ENCODE measurements at regions not wholly inside any gene's neighbourhood (a gene's known extent, or its start where the extent isn't known, plus 50 kb on each side); places are given as distances from the start of the nearest gene placed in this dataset.

- H3K4me1 Mint-ChIP-seq = no peaks in the 10 kb centered on the region
Measured at GRCh38 chr15:98152156-98152555, 191.7 kb downstream of the ARRDC4 start.

GRCh38 chr15:98154863-98155262 lies 194.4 kb downstream of the ARRDC4 start:
- Mint-ChIP-seq H3K4me3 (no peak overlapping the region), H3K27ac (ENCODE audit: low read depth) (no peak overlapping the region), H3K36me3 (ENCODE audit: insufficient read depth) (no peaks in the 10 kb centered on the region), H3K27me3 (no peaks in the 10 kb centered on the region), H3K4me1 (no peaks in the 10 kb centered on the region), H3K9me3 (peaks cover 19% of the 10 kb centered on the region)
- ATAC-seq (replicated peaks; ENCODE audit: extremely low read depth, poor library complexity, severe bottlenecking) (no peak), DNase-seq (ENCODE audit: low spot score in 2 of 2) (no peak)

More at GRCh38 chr15:98152156-98152555, 191.7 kb downstream of the ARRDC4 start:
- H3K9me3 Mint-ChIP-seq = peaks cover 19% of the 10 kb centered on the region
- no peaks in the 10 kb centered on the region for H3K36me3 Mint-ChIP-seq (ENCODE audit: insufficient read depth)
- ATAC-seq (replicated peaks; ENCODE audit: extremely low read depth, poor library complexity, severe bottlenecking) (no peak), DNase-seq (ENCODE audit: low spot score in 2 of 2) (no peak)
- no peak overlapping the region for H3K27ac Mint-ChIP-seq (ENCODE audit: low read depth)
- no peaks in the 10 kb centered on the region for H3K27me3 Mint-ChIP-seq
- no peak overlapping the region for H3K4me3 Mint-ChIP-seq

DNA sequence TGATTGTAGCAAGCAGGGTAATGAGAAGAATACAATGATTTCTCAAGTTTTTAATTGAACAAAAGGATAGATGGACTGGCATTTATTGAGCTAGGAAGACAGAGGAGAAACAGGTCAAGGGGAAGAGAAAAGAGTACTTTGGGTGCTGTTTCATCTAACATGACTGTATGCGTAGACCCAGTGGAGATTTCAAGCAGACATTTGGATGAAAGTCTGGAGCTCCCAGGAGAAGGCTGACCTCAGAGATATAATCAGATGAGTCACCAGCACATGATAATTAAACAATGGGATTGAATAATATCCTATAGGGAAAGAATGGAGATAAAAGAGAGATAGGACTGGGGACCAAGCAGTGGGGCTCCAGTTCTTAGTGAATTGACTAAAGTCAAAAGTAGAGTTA lies 194.9 kb downstream of the ARRDC4 start:
- DNase-seq (ENCODE audit: low spot score in 2 of 2) (no peak), ATAC-seq (replicated peaks; ENCODE audit: extremely low read depth, poor library complexity, severe bottlenecking) (no peak)
- no peak overlapping the region for H3K27ac Mint-ChIP-seq (ENCODE audit: low read depth)
- peaks cover 4% of the 10 kb centered on the region for H3K4me1 Mint-ChIP-seq
- no peaks in the 10 kb centered on the region for H3K27me3 Mint-ChIP-seq
- H3K9me3 Mint-ChIP-seq = peaks cover 19% of the 10 kb centered on the region
- no peak overlapping the region for H3K4me3 Mint-ChIP-seq
- H3K36me3 Mint-ChIP-seq (ENCODE audit: insufficient read depth) = no peaks in the 10 kb centered on the region

DNA sequence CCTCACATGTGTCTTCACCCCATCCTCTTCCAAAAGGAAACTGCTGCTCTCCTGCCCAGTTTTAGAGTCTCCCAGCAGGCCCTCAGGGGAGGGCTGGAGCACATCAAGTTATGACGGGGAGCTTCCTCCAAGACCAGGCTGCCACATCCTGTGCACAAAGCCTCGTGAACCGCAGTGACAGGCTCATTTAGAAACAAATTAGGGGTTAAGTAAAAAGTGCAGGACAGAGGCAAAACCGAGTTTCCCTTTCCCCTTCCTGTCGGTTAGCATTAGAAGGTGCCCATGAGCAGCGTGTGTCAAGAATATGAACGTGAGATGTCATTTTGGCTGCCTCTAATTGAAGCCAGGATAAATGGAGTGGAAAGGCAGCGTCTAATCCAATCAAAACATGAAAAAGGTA lies 199.7 kb downstream of the ARRDC4 start:
- Mint-ChIP-seq H3K4me1 (peaks cover 10% of the 10 kb centered on the region), H3K27me3 (no peaks in the 10 kb centered on the region), H3K4me3 (no peak overlapping the region), H3K27ac (ENCODE audit: low read depth) (no peak overlapping the region), H3K36me3 (ENCODE audit: insufficient read depth) (no peaks in the 10 kb centered on the region), H3K9me3 (peaks cover under 1% of the 10 kb centered on the region)
- DNase-seq (ENCODE audit: low spot score in 2 of 2) (no peak), ATAC-seq (replicated peaks; ENCODE audit: extremely low read depth, poor library complexity, severe bottlenecking) (peak; percentile 56)

- Mint-ChIP-seq H3K27me3 (no peaks in the 10 kb centered on the region), H3K4me3 (no peak overlapping the region), H3K4me1 (peaks cover 10% of the 10 kb centered on the region), H3K9me3 (no peaks in the 10 kb centered on the region), H3K27ac (ENCODE audit: low read depth) (no peak overlapping the region), H3K36me3 (ENCODE audit: insufficient read depth) (no peaks in the 10 kb centered on the region)
- DNase-seq (ENCODE audit: low spot score in 2 of 2) = no peak
- ATAC-seq (replicated peaks; ENCODE audit: extremely low read depth, poor library complexity, severe bottlenecking) = no peak
Measured at GRCh38 chr15:98163319-98164045, 203.0 kb downstream of the ARRDC4 start.

DNA sequence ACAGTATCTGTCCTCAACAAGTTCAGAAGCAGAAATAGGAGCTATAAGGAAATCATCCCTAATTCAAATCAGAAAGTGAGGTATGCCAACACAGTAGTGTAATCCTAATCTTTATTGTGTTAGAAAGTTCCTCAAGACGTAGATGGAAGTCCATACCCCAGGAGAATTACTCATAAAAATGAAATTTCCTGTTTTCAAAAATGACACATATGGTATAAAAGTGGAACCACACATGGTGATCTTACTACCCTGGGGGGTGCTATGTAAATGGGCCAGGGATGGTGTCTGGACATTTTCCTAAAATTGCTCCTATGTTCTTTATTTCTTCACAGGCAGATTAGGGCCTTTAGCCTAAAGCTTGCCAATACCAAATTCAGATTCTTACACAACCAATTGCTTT lies 204.1 kb downstream of the ARRDC4 start:
- ATAC-seq (replicated peaks; ENCODE audit: extremely low read depth, poor library complexity, severe bottlenecking) = no peak
- Mint-ChIP-seq H3K4me1 (peaks cover 10% of the 10 kb centered on the region), H3K9me3 (no peaks in the 10 kb centered on the region), H3K27me3 (no peaks in the 10 kb centered on the region), H3K27ac (ENCODE audit: low read depth) (no peak overlapping the region), H3K4me3 (no peak overlapping the region), H3K36me3 (ENCODE audit: insufficient read depth) (no peaks in the 10 kb centered on the region)
- no peak for DNase-seq (ENCODE audit: low spot score in 2 of 2)

- Mint-ChIP-seq H3K27ac (ENCODE audit: low read depth) (no peak overlapping the region), H3K27me3 (no peaks in the 10 kb centered on the region), H3K4me3 (no peak overlapping the region), H3K36me3 (ENCODE audit: insufficient read depth) (no peaks in the 10 kb centered on the region), H3K9me3 (no peaks in the 10 kb centered on the region), H3K4me1 (peaks cover 10% of the 10 kb centered on the region)
- ATAC-seq (replicated peaks; ENCODE audit: extremely low read depth, poor library complexity, severe bottlenecking) (no peak), DNase-seq (ENCODE audit: low spot score in 2 of 2) (no peak)
Measured at GRCh38 chr15:98164986-98165385, 204.5 kb downstream of the ARRDC4 start.

DNA sequence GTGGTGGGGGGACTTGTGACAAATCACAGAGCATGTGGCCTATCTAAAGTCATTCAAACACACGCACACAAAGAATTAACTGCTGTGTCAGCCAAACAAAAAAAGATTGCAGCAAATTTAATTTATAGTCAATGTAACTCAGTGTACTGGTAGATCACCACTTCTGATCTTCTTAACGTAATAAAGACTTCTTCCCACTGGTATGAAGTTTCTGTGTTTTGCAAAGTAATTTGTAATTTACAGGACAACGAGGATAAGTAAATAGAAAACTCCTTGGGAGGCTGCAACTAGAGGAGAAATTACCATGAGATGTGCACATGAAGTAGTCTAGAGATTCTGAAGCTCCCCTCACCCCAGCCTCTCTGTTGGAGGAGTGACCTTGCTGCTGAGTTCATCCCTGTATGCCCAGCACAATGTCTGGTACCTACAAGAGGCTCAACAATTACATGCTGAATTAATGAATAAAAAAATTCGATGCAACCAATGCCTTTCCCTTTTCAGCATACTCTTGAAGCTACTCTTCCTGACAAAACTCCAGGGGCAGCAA lies 207.3 kb downstream of the ARRDC4 start:
- H3K4me1 Mint-ChIP-seq = no peaks in the 10 kb centered on the region
- H3K36me3 Mint-ChIP-seq (ENCODE audit: insufficient read depth) = no peaks in the 10 kb centered on the region
- H3K27me3 Mint-ChIP-seq = no peaks in the 10 kb centered on the region
- ATAC-seq (replicated peaks; ENCODE audit: extremely low read depth, poor library complexity, severe bottlenecking) (no peak), DNase-seq (ENCODE audit: low spot score in 2 of 2) (no peak)
- H3K9me3 Mint-ChIP-seq = peaks cover 3% of the 10 kb centered on the region
- no peak overlapping the region for H3K27ac Mint-ChIP-seq (ENCODE audit: low read depth)
- H3K4me3 Mint-ChIP-seq = no peak overlapping the region

GRCh38 chr15:98169551-98169950 lies 209.0 kb downstream of the ARRDC4 start:
- no peaks in the 10 kb centered on the region for H3K36me3 Mint-ChIP-seq (ENCODE audit: insufficient read depth)
- H3K4me3 Mint-ChIP-seq = no peak overlapping the region
- no peak overlapping the region for H3K27ac Mint-ChIP-seq (ENCODE audit: low read depth)
- no peaks in the 10 kb centered on the region for H3K4me1 Mint-ChIP-seq
- no peaks in the 10 kb centered on the region for H3K27me3 Mint-ChIP-seq
- H3K9me3 Mint-ChIP-seq = peaks cover 6% of the 10 kb centered on the region
- no peak for DNase-seq (ENCODE audit: low spot score in 2 of 2)
- ATAC-seq (replicated peaks; ENCODE audit: extremely low read depth, poor library complexity, severe bottlenecking) = peak; percentile 32

DNA sequence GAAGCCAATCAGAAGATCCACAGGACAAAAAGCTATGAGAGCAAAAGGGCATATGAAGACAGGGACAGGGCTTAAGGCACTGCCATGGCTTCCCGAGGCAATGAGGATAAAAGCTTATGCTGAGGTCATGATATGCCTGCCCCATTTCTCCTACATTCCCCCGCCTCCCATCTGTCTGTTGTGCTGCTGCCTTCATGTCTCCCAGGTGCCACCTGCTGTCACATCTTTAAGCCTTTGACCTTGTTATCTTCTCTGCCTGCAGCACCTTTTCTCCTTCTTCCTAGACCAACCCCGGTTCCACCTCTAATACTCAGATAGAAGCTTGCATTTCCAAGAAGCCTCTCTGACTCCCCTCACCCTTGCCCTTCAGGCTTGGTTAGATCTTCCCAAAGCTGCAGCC lies 213.8 kb downstream of the ARRDC4 start:
- ATAC-seq (replicated peaks; ENCODE audit: extremely low read depth, poor library complexity, severe bottlenecking) = no peak
- no peak overlapping the region for H3K4me3 Mint-ChIP-seq

DNA sequence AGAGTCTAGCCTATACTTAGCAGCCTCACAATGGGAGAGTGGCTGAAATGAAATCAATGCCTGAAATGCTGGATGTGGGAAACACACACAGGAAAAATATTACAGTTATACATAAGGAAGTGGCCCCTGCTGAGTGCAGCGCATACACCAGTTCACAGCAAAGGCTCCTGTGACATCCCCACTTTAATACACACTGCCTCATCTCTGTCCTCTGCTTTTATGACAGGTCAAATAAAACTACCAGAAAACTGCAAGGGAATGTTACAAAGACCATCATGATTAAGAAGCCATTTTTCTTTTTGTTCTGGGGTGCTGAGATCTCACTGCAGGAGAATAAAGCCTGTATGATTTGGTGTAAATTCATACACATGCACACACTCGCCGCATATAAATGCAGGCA lies 214.3 kb downstream of the ARRDC4 start:
- Mint-ChIP-seq H3K27ac (ENCODE audit: low read depth) (no peak overlapping the region), H3K36me3 (ENCODE audit: insufficient read depth) (no peaks in the 10 kb centered on the region), H3K27me3 (no peaks in the 10 kb centered on the region), H3K4me1 (no peaks in the 10 kb centered on the region), H3K9me3 (peaks cover 6% of the 10 kb centered on the region), H3K4me3 (no peak overlapping the region)
- no peak for ATAC-seq (replicated peaks; ENCODE audit: extremely low read depth, poor library complexity, severe bottlenecking)
- no peak for DNase-seq (ENCODE audit: low spot score in 2 of 2)

More for the DNA sequence above, 213.8 kb downstream of the ARRDC4 start:
- no peaks in the 10 kb centered on the region for H3K27me3 Mint-ChIP-seq
- no peaks in the 10 kb centered on the region for H3K4me1 Mint-ChIP-seq
- no peak for DNase-seq (ENCODE audit: low spot score in 2 of 2)
- peaks cover 6% of the 10 kb centered on the region for H3K9me3 Mint-ChIP-seq
- no peak overlapping the region for H3K27ac Mint-ChIP-seq (ENCODE audit: low read depth)
- no peaks in the 10 kb centered on the region for H3K36me3 Mint-ChIP-seq (ENCODE audit: insufficient read depth)

GRCh38 chr15:98177966-98178592 lies 217.6 kb downstream of the ARRDC4 start:
- no peaks in the 10 kb centered on the region for H3K9me3 Mint-ChIP-seq
- no peaks in the 10 kb centered on the region for H3K4me1 Mint-ChIP-seq
- DNase-seq (ENCODE audit: low spot score in 2 of 2) (no peak), ATAC-seq (replicated peaks; ENCODE audit: extremely low read depth, poor library complexity, severe bottlenecking) (no peak)
- H3K27me3 Mint-ChIP-seq = no peaks in the 10 kb centered on the region
- H3K4me3 Mint-ChIP-seq = no peak overlapping the region
- no peaks in the 10 kb centered on the region for H3K36me3 Mint-ChIP-seq (ENCODE audit: insufficient read depth)
- no peak overlapping the region for H3K27ac Mint-ChIP-seq (ENCODE audit: low read depth)

- H3K4me3 Mint-ChIP-seq = no peak overlapping the region
- H3K27ac Mint-ChIP-seq (ENCODE audit: low read depth) = no peak overlapping the region
- H3K9me3 Mint-ChIP-seq = no peaks in the 10 kb centered on the region
- H3K36me3 Mint-ChIP-seq (ENCODE audit: insufficient read depth) = no peaks in the 10 kb centered on the region
- no peaks in the 10 kb centered on the region for H3K4me1 Mint-ChIP-seq
- no peak for DNase-seq (ENCODE audit: low spot score in 2 of 2)
- ATAC-seq (replicated peaks; ENCODE audit: extremely low read depth, poor library complexity, severe bottlenecking) = no peak
- H3K27me3 Mint-ChIP-seq = no peaks in the 10 kb centered on the region
Measured at GRCh38 chr15:98178861-98179260, 218.4 kb downstream of the ARRDC4 start.
